Neural crest cell (in vitro differentiated cells): ENCODE measurements at regions not wholly inside any gene's neighbourhood (a gene's known extent, or its start where the extent isn't known, plus 50 kb on each side); places are given as distances from the start of the nearest gene placed in this dataset.
"Not testable (repeated sequence)": the region's sequence is repeated elsewhere in the genome, so short reads cannot be mapped to it uniquely, and the experiment has no call there.

ENCODE experiments used
- DNase-seq: peaks from one replicate; pipeline ENCODE4 v3.0.0; 2021; ENCODE audit warnings: low read depth, mixed read lengths, low spot score
- H3K27ac Mint-ChIP-seq: one replicate; pipeline ENCODE4 v1.8.0; 2021; ENCODE audit warnings: mild to moderate bottlenecking, mixed read lengths; ENCODE audit not compliant: unreplicated experiment
- H3K27me3 Mint-ChIP-seq: 2 replicates; pipeline ENCODE4 v1.8.0; 2021; ENCODE audit warnings: low read depth, mild to moderate bottlenecking, mixed read lengths
- H3K36me3 Mint-ChIP-seq: 2 replicates; pipeline ENCODE4 v1.8.0; 2021; ENCODE audit warnings: low read depth, mild to moderate bottlenecking, mixed read lengths
- H3K4me1 Mint-ChIP-seq: 2 replicates; pipeline ENCODE4 v1.8.0; 2021; ENCODE audit warnings: mixed read lengths
- H3K4me3 Mint-ChIP-seq: one replicate; pipeline ENCODE4 v1.8.0; 2021; ENCODE audit warnings: mild to moderate bottlenecking, mixed read lengths
- H3K9me3 Mint-ChIP-seq: 2 replicates; pipeline ENCODE4 v1.8.0; 2021; ENCODE audit warnings: mixed read lengths
- TF ChIP-seq, protein P1 (sequence below): fragments of 200-600 bp; sonication (generic); conservative IDR thresholded peaks from 2 replicates; pipeline ENCODE4 v1.5.0; 2021; ENCODE audit warnings: antibody characterized with exemption, mild to moderate bottlenecking

DNA sequence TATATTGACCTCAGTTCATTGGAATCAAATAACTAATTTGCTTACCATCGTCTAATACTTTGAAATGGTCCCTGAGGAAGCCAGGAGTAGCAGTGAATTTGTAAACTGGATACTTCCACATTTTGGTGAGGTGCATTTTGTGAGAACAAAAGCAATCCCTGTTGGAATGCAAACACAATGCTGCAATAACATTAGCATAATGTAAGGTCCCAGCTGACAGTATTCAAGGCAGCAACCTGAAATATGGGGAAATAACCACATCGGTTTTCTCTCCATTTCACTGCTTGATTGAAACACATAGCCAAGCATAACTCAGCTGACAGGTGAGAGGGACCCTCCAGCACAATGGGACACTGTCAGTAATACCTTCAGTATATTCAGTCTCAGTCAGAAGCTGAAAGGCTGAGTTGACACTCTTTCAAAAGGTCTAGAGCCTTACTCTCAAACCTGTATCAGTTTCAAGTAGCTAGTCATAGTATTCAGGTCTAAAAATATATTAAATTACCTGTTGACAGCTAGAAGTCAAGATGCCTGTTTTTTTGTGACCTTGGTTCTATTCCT is 1311.9 kb upstream of the NRXN1 start:
- Mint-ChIP-seq H3K36me3 (no peaks in the 10 kb centered on the region), H3K9me3 (no peaks in the 10 kb centered on the region), H3K27me3 (no peaks in the 10 kb centered on the region), H3K27ac (no peak overlapping the region), H3K4me1 (no peaks in the 10 kb centered on the region), H3K4me3 (no peak overlapping the region)
- TF ChIP-seq, protein P1, sequence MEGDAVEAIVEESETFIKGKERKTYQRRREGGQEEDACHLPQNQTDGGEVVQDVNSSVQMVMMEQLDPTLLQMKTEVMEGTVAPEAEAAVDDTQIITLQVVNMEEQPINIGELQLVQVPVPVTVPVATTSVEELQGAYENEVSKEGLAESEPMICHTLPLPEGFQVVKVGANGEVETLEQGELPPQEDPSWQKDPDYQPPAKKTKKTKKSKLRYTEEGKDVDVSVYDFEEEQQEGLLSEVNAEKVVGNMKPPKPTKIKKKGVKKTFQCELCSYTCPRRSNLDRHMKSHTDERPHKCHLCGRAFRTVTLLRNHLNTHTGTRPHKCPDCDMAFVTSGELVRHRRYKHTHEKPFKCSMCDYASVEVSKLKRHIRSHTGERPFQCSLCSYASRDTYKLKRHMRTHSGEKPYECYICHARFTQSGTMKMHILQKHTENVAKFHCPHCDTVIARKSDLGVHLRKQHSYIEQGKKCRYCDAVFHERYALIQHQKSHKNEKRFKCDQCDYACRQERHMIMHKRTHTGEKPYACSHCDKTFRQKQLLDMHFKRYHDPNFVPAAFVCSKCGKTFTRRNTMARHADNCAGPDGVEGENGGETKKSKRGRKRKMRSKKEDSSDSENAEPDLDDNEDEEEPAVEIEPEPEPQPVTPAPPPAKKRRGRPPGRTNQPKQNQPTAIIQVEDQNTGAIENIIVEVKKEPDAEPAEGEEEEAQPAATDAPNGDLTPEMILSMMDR = no peak
- no peak for DNase-seq

DNA sequence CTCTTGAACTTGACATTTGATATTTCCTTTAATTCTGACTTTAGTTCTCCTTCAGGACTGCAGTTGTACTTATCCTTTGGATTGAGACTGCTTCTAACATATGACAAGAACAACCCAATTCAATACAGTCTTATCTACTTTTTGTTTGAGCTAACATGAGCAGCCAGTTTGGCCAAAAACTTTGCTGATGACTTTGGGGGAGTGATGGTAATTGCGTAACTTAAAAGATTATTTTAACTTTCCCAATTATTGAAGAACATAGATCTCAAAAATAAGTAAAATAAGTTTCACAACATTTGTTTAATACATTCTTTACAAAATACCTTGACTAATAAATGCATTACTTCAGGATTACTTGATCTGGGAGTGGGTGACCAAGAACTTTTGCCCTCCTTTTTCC is 1311.1 kb upstream of the NRXN1 start:
- Mint-ChIP-seq H3K36me3 (no peaks in the 10 kb centered on the region), H3K4me1 (no peaks in the 10 kb centered on the region), H3K27me3 (no peaks in the 10 kb centered on the region), H3K27ac (no peak overlapping the region), H3K9me3 (no peaks in the 10 kb centered on the region), H3K4me3 (no peak overlapping the region)
- TF ChIP-seq, protein P1 = no peak
- DNase-seq = no peak

DNA sequence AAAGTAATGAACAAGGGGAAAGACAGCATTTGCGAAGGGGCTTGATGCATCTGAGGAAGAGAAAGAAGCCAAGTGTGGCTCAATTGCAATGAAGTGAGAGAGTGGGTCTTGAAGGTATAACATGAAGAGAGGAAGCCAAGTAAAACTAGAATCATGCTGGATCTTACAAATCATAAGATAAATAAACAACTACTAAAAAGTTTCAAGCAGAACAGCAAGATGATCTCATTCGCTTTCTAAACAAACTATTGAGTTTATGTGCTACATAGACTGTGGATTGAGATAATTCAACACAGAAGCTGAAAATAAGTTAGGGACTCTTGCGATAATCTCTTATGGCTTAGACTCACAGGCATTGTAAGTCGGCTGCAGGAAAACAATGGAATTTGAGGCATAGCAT is 1310.5 kb upstream of the NRXN1 start:
- Mint-ChIP-seq H3K4me1 (no peaks in the 10 kb centered on the region), H3K27me3 (no peaks in the 10 kb centered on the region), H3K9me3 (no peaks in the 10 kb centered on the region), H3K4me3 (no peak overlapping the region), H3K36me3 (no peaks in the 10 kb centered on the region), H3K27ac (no peak overlapping the region)
- no peak for DNase-seq
- TF ChIP-seq, protein P1 = no peak

DNA sequence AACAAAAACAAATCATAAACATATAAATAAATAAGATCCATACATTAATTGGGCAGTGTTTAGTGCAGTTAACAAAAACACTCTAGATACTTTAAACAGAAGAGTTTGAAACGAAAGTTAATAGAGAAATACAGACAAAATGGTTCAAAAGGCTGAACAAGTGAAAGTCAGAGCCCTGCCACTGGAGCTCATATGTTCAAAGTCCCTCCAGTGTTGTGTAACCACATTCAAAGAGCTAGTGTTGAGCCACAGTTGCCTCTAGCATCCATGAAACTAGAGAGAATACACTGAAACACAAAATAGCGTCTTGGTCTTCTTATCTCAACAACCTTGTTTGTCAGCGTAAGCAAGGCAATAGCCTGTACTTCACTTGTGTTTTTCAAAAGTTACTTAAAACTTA is 1309.8 kb upstream of the NRXN1 start:
- no peaks in the 10 kb centered on the region for H3K9me3 Mint-ChIP-seq
- H3K4me1 Mint-ChIP-seq = no peaks in the 10 kb centered on the region
- H3K27ac Mint-ChIP-seq = no peak overlapping the region
- H3K27me3 Mint-ChIP-seq = no peaks in the 10 kb centered on the region
- DNase-seq = no peak
- H3K4me3 Mint-ChIP-seq = no peak overlapping the region
- TF ChIP-seq, protein P1 = no peak
- H3K36me3 Mint-ChIP-seq = no peaks in the 10 kb centered on the region

DNA sequence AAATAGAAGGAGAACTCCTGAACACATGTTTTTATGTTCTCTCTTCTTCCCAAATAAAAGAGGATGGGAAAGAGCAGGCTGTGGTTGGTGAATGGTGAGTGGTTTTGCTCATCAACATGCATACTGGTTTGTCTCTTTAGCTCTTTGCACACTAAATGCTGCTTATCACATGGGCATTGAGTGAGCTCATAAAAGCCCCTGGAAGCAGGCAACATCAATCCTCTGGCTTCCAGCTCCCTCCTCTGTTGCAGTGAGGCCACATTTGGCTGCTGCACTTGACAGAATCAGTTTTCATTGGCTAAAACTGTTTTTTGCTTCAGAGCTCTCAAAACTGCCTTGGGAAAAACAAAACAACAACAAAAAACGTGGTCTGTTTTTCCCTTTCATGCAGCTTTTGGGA is 1308.2 kb upstream of the NRXN1 start:
- Mint-ChIP-seq H3K36me3 (no peaks in the 10 kb centered on the region), H3K4me3 (no peak overlapping the region), H3K27me3 (no peaks in the 10 kb centered on the region), H3K27ac (no peak overlapping the region), H3K9me3 (no peaks in the 10 kb centered on the region), H3K4me1 (no peaks in the 10 kb centered on the region)
- no peak for DNase-seq
- TF ChIP-seq, protein P1 = no peak

DNA sequence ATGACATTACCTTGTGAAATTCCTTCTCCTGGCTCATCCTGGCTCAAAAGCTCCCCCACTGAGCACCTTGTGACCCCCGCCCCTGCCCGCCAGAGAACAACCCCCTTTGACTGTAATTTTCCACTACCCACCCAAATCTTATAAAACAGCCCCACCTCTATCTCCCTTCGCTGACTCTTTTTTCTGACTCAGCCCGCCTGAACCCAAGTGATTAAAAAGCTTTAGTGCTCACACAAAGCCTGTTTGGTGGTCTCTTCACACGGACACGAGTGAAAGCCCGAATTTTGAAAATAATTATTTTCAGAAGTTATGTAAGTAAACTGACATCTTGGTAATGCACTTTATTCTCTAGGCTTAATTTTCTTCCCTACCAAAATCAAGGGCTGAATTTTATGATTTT is 1305.9 kb upstream of the NRXN1 start:
- H3K4me3 Mint-ChIP-seq, H3K27ac Mint-ChIP-seq, H3K27me3 Mint-ChIP-seq, H3K36me3 Mint-ChIP-seq, H3K9me3 Mint-ChIP-seq, H3K4me1 Mint-ChIP-seq, DNase-seq: not testable (repeated sequence)
